ENCODE measurements at regions not wholly inside any gene's neighbourhood (a gene's known extent, or its start where the extent isn't known, plus 50 kb on each side); places are given as distances from the start of the nearest gene placed in this dataset.

DNA sequence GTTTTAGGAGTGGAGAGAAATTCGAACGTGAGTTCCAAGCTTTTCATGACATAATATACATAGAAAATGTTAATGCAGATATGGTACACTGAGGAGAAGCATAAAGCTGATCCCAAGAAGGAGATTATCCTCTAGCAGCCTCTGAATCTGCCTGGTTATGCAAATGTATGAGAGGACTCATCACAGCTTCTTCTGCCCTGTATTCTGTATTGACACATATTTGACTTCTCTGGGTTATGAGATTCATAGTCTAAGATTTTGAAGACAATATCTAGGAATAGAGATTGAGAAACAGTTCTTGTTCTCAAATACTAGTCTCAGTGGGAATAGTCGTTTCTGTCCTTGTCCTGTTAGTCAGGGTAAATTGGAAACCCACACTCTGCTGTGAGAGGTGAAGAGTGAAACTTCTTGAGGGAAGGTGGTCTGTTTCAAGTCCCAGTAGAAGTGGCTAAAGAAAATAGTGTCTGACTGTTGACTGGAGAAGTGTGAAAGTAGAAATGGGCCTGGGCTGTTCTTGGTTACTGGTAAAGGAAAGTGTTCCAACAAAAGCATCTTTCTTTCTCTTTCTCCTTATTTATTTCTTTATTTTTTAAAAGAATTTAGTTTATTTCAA, 1356.6 kb downstream of the SLITRK5 start:
- H3K36me3 ChIP-seq (ENCODE audit: insufficient read depth, low read length): no peaks in the 10 kb centered on the region
- H3K4me3 ChIP-seq: no peak overlapping the region
- H3K27ac ChIP-seq: no peak overlapping the region
- TF ChIP-seq FOXP2 (optimal IDR thresholded peaks at IDR 0.05; ENCODE audit: control extremely low read depth, extremely low read length, insufficient read depth) (no peak), POLR2AphosphoS5 (IDR thresholded peaks at IDR 0.05; ENCODE audit: borderline replicate concordance, low read depth, low read length) (no peak), EZH2 (IDR thresholded peaks at IDR 0.05) (no peak)
- H3K9ac ChIP-seq (ENCODE audit: insufficient read length): no peak overlapping the region
- H3K9me3 ChIP-seq (ENCODE audit: low read depth, low read length): no peaks in the 10 kb centered on the region
- no peak for DNase-seq (ENCODE audit: low read depth, low spot score)

GRCh38 chr13:89029062-89029461, 1357.9 kb downstream of the SLITRK5 start:
- TF ChIP-seq POLR2AphosphoS5 (IDR thresholded peaks at IDR 0.05; ENCODE audit: borderline replicate concordance, low read depth, low read length): no peak
- TF ChIP-seq EZH2 (IDR thresholded peaks at IDR 0.05): no peak
- TF ChIP-seq FOXP2 (optimal IDR thresholded peaks at IDR 0.05; ENCODE audit: control extremely low read depth, extremely low read length, insufficient read depth): no peak
- Histone ChIP-seq H3K9ac (ENCODE audit: insufficient read length) (no peak overlapping the region), H3K9me3 (ENCODE audit: low read depth, low read length) (no peaks in the 10 kb centered on the region), H3K27ac (no peak overlapping the region), H3K36me3 (ENCODE audit: insufficient read depth, low read length) (no peaks in the 10 kb centered on the region), H3K4me3 (no peak overlapping the region)
- DNase-seq (ENCODE audit: low read depth, low spot score): no peak

- Histone ChIP-seq H3K9ac (ENCODE audit: insufficient read length) (no peak overlapping the region), H3K4me3 (no peak overlapping the region), H3K9me3 (ENCODE audit: low read depth, low read length) (no peaks in the 10 kb centered on the region), H3K27ac (no peak overlapping the region), H3K36me3 (ENCODE audit: insufficient read depth, low read length) (no peaks in the 10 kb centered on the region)
- no peak for DNase-seq (ENCODE audit: low read depth, low spot score)
- no peak for TF ChIP-seq POLR2AphosphoS5 (IDR thresholded peaks at IDR 0.05; ENCODE audit: borderline replicate concordance, low read depth, low read length)
- no peak for TF ChIP-seq FOXP2 (optimal IDR thresholded peaks at IDR 0.05; ENCODE audit: control extremely low read depth, extremely low read length, insufficient read depth)
- TF ChIP-seq EZH2 (IDR thresholded peaks at IDR 0.05): no peak
Observed at GRCh38 chr13:89034015-89034414, 1362.8 kb downstream of the SLITRK5 start.

GRCh38 chr13:89052699-89053098, 1381.5 kb downstream of the SLITRK5 start:
- DNase-seq (ENCODE audit: low read depth, low spot score): no peak
- Histone ChIP-seq H3K9me3 (ENCODE audit: low read depth, low read length) (0 out of 2 replicates have a peak, but pooled peaks cover 4% of the 10 kb centered on the region), H3K9ac (ENCODE audit: insufficient read length) (no peak overlapping the region), H3K4me3 (no peak overlapping the region), H3K27ac (no peak overlapping the region), H3K36me3 (ENCODE audit: insufficient read depth, low read length) (no peaks in the 10 kb centered on the region)
- TF ChIP-seq EZH2 (IDR thresholded peaks at IDR 0.05) (no peak), POLR2AphosphoS5 (IDR thresholded peaks at IDR 0.05; ENCODE audit: borderline replicate concordance, low read depth, low read length) (no peak), FOXP2 (optimal IDR thresholded peaks at IDR 0.05; ENCODE audit: control extremely low read depth, extremely low read length, insufficient read depth) (no peak)

GRCh38 chr13:89053418-89053817, 1382.2 kb downstream of the SLITRK5 start:
- H3K36me3 ChIP-seq (ENCODE audit: insufficient read depth, low read length): no peaks in the 10 kb centered on the region
- no peak overlapping the region for H3K4me3 ChIP-seq
- no peak overlapping the region for H3K9ac ChIP-seq (ENCODE audit: insufficient read length)
- TF ChIP-seq FOXP2 (optimal IDR thresholded peaks at IDR 0.05; ENCODE audit: control extremely low read depth, extremely low read length, insufficient read depth) (no peak), EZH2 (IDR thresholded peaks at IDR 0.05) (no peak), POLR2AphosphoS5 (IDR thresholded peaks at IDR 0.05; ENCODE audit: borderline replicate concordance, low read depth, low read length) (no peak)
- H3K27ac ChIP-seq: no peak overlapping the region
- H3K9me3 ChIP-seq (ENCODE audit: low read depth, low read length): 0 out of 2 replicates have a peak, but pooled peaks cover 4% of the 10 kb centered on the region
- no peak for DNase-seq (ENCODE audit: low read depth, low spot score)

DNA sequence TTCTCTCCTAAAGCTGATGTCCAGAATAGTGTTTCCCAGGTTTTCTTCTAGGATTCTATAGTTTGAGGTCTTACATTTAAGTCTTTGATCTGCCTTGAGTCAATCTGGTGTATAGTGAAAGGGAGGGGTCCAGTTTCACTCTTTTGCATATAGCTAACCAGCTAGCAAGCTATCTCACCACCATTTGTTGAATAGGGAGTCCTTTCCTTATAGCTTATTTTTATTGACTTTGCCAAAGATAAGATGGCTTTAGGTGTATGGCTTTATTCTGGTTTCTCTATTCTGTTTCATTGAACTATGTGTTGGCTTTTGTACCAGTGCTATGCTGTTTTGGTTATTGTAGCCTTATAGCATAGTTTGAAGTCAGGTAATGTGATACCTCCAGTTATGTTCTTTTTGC, 1386.1 kb downstream of the SLITRK5 start:
- H3K27ac ChIP-seq: no peak overlapping the region
- TF ChIP-seq EZH2 (IDR thresholded peaks at IDR 0.05) (no peak), FOXP2 (optimal IDR thresholded peaks at IDR 0.05; ENCODE audit: control extremely low read depth, extremely low read length, insufficient read depth) (no peak), POLR2AphosphoS5 (IDR thresholded peaks at IDR 0.05; ENCODE audit: borderline replicate concordance, low read depth, low read length) (no peak)
- no peak for DNase-seq (ENCODE audit: low read depth, low spot score)
- no peak overlapping the region for H3K4me3 ChIP-seq
- H3K9ac ChIP-seq (ENCODE audit: insufficient read length): no peak overlapping the region
- 0 out of 2 replicates have a peak, but pooled peaks cover 4% of the 10 kb centered on the region for H3K9me3 ChIP-seq (ENCODE audit: low read depth, low read length)
- no peaks in the 10 kb centered on the region for H3K36me3 ChIP-seq (ENCODE audit: insufficient read depth, low read length)

DNA sequence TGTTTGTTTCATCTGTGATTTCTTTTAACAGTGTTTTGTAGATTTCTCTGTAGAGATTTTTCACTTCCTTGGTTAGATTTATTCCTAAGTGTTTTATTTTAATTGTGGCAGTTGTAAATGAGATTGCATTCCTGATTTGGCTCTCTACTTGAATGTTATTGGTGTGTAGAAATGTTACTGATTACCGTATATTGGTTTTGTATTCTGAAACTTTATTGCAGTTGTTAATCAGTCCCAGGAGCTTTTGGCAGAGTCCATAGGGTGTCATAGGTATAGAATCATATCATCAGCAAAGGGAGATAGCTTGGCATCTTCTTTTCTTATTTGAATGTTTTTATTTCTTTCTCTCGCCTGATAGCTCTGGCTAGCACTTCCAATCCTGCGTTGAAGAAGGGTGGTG, 1386.7 kb downstream of the SLITRK5 start:
- TF ChIP-seq FOXP2 (optimal IDR thresholded peaks at IDR 0.05; ENCODE audit: control extremely low read depth, extremely low read length, insufficient read depth): no peak
- DNase-seq (ENCODE audit: low read depth, low spot score): no peak
- Histone ChIP-seq H3K27ac (no peak overlapping the region), H3K36me3 (ENCODE audit: insufficient read depth, low read length) (no peaks in the 10 kb centered on the region), H3K9me3 (ENCODE audit: low read depth, low read length) (0 out of 2 replicates have a peak, but pooled peaks cover 4% of the 10 kb centered on the region), H3K4me3 (no peak overlapping the region), H3K9ac (ENCODE audit: insufficient read length) (no peak overlapping the region)

- Histone ChIP-seq H3K4me3 (no peak overlapping the region), H3K9me3 (ENCODE audit: low read depth, low read length) (0 out of 2 replicates have a peak, but pooled peaks cover 4% of the 10 kb centered on the region), H3K27ac (no peak overlapping the region), H3K36me3 (ENCODE audit: insufficient read depth, low read length) (no peaks in the 10 kb centered on the region), H3K9ac (ENCODE audit: insufficient read length) (no peak overlapping the region)
- TF ChIP-seq POLR2AphosphoS5 (IDR thresholded peaks at IDR 0.05; ENCODE audit: borderline replicate concordance, low read depth, low read length) (no peak), EZH2 (IDR thresholded peaks at IDR 0.05) (no peak), FOXP2 (optimal IDR thresholded peaks at IDR 0.05; ENCODE audit: control extremely low read depth, extremely low read length, insufficient read depth) (no peak)
- no peak for DNase-seq (ENCODE audit: low read depth, low spot score)
Observed at GRCh38 chr13:89061821-89062220, 1390.7 kb downstream of the SLITRK5 start.
